IMR-90 (cell line): ENCODE measurements at regions not wholly inside any gene's neighbourhood (a gene's known extent, or its start where the extent isn't known, plus 50 kb on each side); places are given as distances from the start of the nearest gene placed in this dataset.

Source experiments
- ATAC-seq: fragments of 200-7000 bp; cut with Tn5 transposase; 2 replicates; pipeline ENCODE4 v1.9.1; 2020; ENCODE audit warnings: low read depth, mild to moderate bottlenecking, moderate library complexity
- BruUV-seq: library from RNA; stranded (reverse); fragments of 400-500 nt; replicated peaks from 2 replicates; lab custom pipeline; 2021; lab: Mats Ljungman, UMichigan
- CTCF ChIA-PET: fragments of 300-600 bp; formaldehyde crosslinking; extraction: SDS; loops from one replicate; lab custom pipeline; 2021; ENCODE audit warnings: antibody characterized with exemption; lab: Yijun Ruan, JAX
- POLR2A ChIA-PET: fragments of 300-600 bp; sonication (Branson Sonifier 250); formaldehyde crosslinking; loops from one replicate; lab custom pipeline; 2022; ENCODE audit warnings: antibody characterized with exemption; ENCODE audit not compliant: unreplicated experiment; lab: Charles Lee
- DNase-seq: peaks from one replicate; pipeline ENCODE4 v3.0.0; 2013
- H2AFZ ChIP-seq: replicated peaks from 2 replicates; pipeline ENCODE3; 2013; ENCODE audit warnings: low read length, mild to moderate bottlenecking; ENCODE audit not compliant: poor library complexity
- H2AK5ac ChIP-seq: 2 replicates; pipeline ENCODE4 v1.6.1; 2013; ENCODE audit warnings: low read depth, low read length, inconsistent platforms
- H2AK9ac ChIP-seq: replicated peaks from 2 replicates; pipeline ENCODE3; 2013; ENCODE audit warnings: mild to moderate bottlenecking, low read depth, low read length, moderate library complexity; ENCODE audit not compliant: poor library complexity
- H2BK120ac ChIP-seq: 2 replicates; pipeline ENCODE4 v1.6.1; 2013; ENCODE audit warnings: low read depth, low read length, inconsistent platforms
- H2BK15ac ChIP-seq: 3 replicates; pipeline ENCODE4 v1.6.1; 2013; ENCODE audit warnings: low read depth, low read length, inconsistent platforms
- H2BK20ac ChIP-seq: 2 replicates; pipeline ENCODE4 v1.6.1; 2013; ENCODE audit warnings: low read depth, mild to moderate bottlenecking, inconsistent platforms, low read length, moderate library complexity
- H2BK5ac ChIP-seq: 2 replicates; pipeline ENCODE4 v1.6.1; 2013; ENCODE audit warnings: mild to moderate bottlenecking, low read depth, low read length, inconsistent platforms; ENCODE audit not compliant: poor library complexity, severe bottlenecking
- H3K14ac ChIP-seq: replicated peaks from 2 replicates; pipeline ENCODE4 v1.6.1; 2013; ENCODE audit warnings: low read depth, low read length, inconsistent platforms
- H3K18ac ChIP-seq: 2 replicates; pipeline ENCODE4 v1.6.1; 2013; ENCODE audit warnings: low read depth, low read length, control low read depth
- H3K23ac ChIP-seq: 2 replicates; pipeline ENCODE4 v1.6.1; 2013; ENCODE audit warnings: low read depth, low read length, inconsistent platforms
- H3K27ac ChIP-seq: 2 replicates; pipeline ENCODE4 v1.5.1; 2013; ENCODE audit warnings: mild to moderate bottlenecking, control low read depth, low read length; ENCODE audit not compliant: insufficient read depth
- H3K27me3 ChIP-seq: 2 replicates; pipeline ENCODE4 v1.6.1; 2013; ENCODE audit warnings: low read length; ENCODE audit not compliant: control insufficient read depth, insufficient read depth
- H3K36me3 ChIP-seq: 2 replicates; pipeline ENCODE4 v1.6.1; 2013; ENCODE audit warnings: low read length, mixed read lengths; ENCODE audit not compliant: control insufficient read depth, insufficient read depth
- H3K4ac ChIP-seq: 2 replicates; pipeline ENCODE4 v1.6.1; 2013; ENCODE audit warnings: low read depth, low read length, inconsistent platforms
- H3K4me1 ChIP-seq: 2 replicates; pipeline ENCODE4 v1.6.1; 2013; ENCODE audit warnings: low read length, mixed read lengths; ENCODE audit not compliant: control insufficient read depth, insufficient read depth
- H3K4me2 ChIP-seq: 2 replicates; pipeline ENCODE4 v1.6.1; 2013; ENCODE audit warnings: low read depth, mild to moderate bottlenecking, control low read depth, low read length, moderate library complexity
- H3K4me3 ChIP-seq: 2 replicates; pipeline ENCODE4 v1.5.1; 2013; ENCODE audit warnings: low read depth, mild to moderate bottlenecking, control low read depth, low read length, moderate library complexity; ENCODE audit not compliant: insufficient read depth
- H3K56ac ChIP-seq: 2 replicates; pipeline ENCODE4 v1.6.1; 2013; ENCODE audit warnings: low read length, inconsistent platforms; ENCODE audit not compliant: insufficient read depth; ENCODE audit errors: extremely low read depth
- H3K79me1 ChIP-seq, 2 experiments: 2 replicates each; pipeline ENCODE4 v1.6.1; 2013; ENCODE audit warnings: low read length in 2 of 2, inconsistent platforms in 1 of 2, low read depth in 1 of 2
- H3K9ac ChIP-seq: 2 replicates; pipeline ENCODE4 v1.6.1; 2013; ENCODE audit warnings: low read depth, low read length, control low read depth
- H3K9me1 ChIP-seq: 2 replicates; pipeline ENCODE4 v1.6.1; 2013; ENCODE audit warnings: low read length, inconsistent platforms; ENCODE audit not compliant: insufficient read depth
- H3K9me3 ChIP-seq: 2 replicates; pipeline ENCODE4 v1.6.1; 2013; ENCODE audit warnings: low read length; ENCODE audit not compliant: control insufficient read depth, insufficient read depth
- H4K20me1 ChIP-seq: 2 replicates; pipeline ENCODE4 v1.6.1; 2013; ENCODE audit warnings: low read length, inconsistent platforms; ENCODE audit not compliant: insufficient read depth
- H4K5ac ChIP-seq: 2 replicates; pipeline ENCODE4 v1.6.1; 2013; ENCODE audit warnings: mild to moderate bottlenecking, low read depth, low read length, control low read depth
- H4K8ac ChIP-seq, 2 experiments: 2 replicates each; pipeline ENCODE4 v1.6.1; 2013; ENCODE audit warnings: low read depth in 2 of 2, low read length in 2 of 2, control low read depth in 1 of 2, inconsistent platforms in 1 of 2
- H4K91ac ChIP-seq: 2 replicates; pipeline ENCODE4 v1.6.1; 2013; ENCODE audit warnings: low read depth, low read length, inconsistent platforms; ENCODE audit not compliant: insufficient read depth
- CTCF ChIP-seq: conservative IDR thresholded peaks from 2 replicates; pipeline ENCODE4 v1.5.1; 2012; ENCODE audit warnings: mild to moderate bottlenecking, low read depth, low read length, improper control_type of control experiment
- ELK1 ChIP-seq: fragments of 150-350 bp; IDR thresholded peaks from 2 replicates; pipeline ENCODE4 v1.6.1; 2016; ENCODE audit warnings: low read depth, mild to moderate bottlenecking, low read length, moderate library complexity, borderline replicate concordance
- MAFK ChIP-seq: IDR thresholded peaks from 2 replicates; pipeline ENCODE4 v1.6.1; 2012; ENCODE audit warnings: low read depth, low read length, improper control_type of control experiment
- MAZ ChIP-seq: IDR thresholded peaks from 2 replicates; pipeline ENCODE4 v1.6.1; 2012; ENCODE audit warnings: low read depth, mild to moderate bottlenecking, low read length, improper control_type of control experiment, moderate library complexity, borderline replicate concordance
- MXI1 ChIP-seq: IDR thresholded peaks from 2 replicates; pipeline ENCODE4 v1.6.1; 2012; ENCODE audit warnings: low read depth, mild to moderate bottlenecking, low read length, moderate library complexity, borderline replicate concordance
- NFE2L2 ChIP-seq: fragments of 150-350 bp; IDR thresholded peaks from 2 replicates; pipeline ENCODE4 v1.6.1; 2016; ENCODE audit warnings: low read depth, mild to moderate bottlenecking, low read length
- RAD21 ChIP-seq: IDR thresholded peaks from 2 replicates; pipeline ENCODE4 v1.6.1; 2012; ENCODE audit warnings: low read length, improper control_type of control experiment
- RFX5 ChIP-seq: IDR thresholded peaks from 2 replicates; pipeline ENCODE4 v1.8.0; 2012; ENCODE audit warnings: low read depth, mild to moderate bottlenecking, low read length, moderate library complexity
- SMC3 ChIP-seq: fragments of 150-350 bp; IDR thresholded peaks from 2 replicates; pipeline ENCODE4 v1.6.1; 2016; ENCODE audit warnings: low read depth, mild to moderate bottlenecking, antibody characterized with exemption, low read length, moderate library complexity
- WGBS, 2 experiments: methylation state at CpG; one replicate each; pipeline versions ENCODE4 v1.1.5 to v1.1.7; 2013; ENCODE audit warnings: missing lambda C conversion rate in 2 of 2; ENCODE audit not compliant: insufficient read length in 1 of 2; ENCODE audit errors: extremely low coverage in 2 of 2; 5-methylcytosine and 5-hydroxymethylcytosine counted together
- dilution Hi-C: fragments of 300-500 bp; cut with HindIII; formaldehyde crosslinking; loops from one replicate; pipeline ENCODE4 v1.14.3; 2018; ENCODE audit warnings: low sequenced_read_pairs; ENCODE audit not compliant: unreplicated experiment
- in situ Hi-C: fragments of 300-500 bp; cut with MboI; formaldehyde crosslinking; loops from 3 replicates; pipeline ENCODE4 v1.14.3; 2019; ENCODE audit warnings: low sequenced_read_pairs, inconsistent platforms, mixed read lengths
- intact Hi-C: fragments of 100-400 bp; cut with micrococcal nuclease; formaldehyde crosslinking; loops from 2 replicates; pipeline ENCODE4 v1.10.0; 2022

DNA sequence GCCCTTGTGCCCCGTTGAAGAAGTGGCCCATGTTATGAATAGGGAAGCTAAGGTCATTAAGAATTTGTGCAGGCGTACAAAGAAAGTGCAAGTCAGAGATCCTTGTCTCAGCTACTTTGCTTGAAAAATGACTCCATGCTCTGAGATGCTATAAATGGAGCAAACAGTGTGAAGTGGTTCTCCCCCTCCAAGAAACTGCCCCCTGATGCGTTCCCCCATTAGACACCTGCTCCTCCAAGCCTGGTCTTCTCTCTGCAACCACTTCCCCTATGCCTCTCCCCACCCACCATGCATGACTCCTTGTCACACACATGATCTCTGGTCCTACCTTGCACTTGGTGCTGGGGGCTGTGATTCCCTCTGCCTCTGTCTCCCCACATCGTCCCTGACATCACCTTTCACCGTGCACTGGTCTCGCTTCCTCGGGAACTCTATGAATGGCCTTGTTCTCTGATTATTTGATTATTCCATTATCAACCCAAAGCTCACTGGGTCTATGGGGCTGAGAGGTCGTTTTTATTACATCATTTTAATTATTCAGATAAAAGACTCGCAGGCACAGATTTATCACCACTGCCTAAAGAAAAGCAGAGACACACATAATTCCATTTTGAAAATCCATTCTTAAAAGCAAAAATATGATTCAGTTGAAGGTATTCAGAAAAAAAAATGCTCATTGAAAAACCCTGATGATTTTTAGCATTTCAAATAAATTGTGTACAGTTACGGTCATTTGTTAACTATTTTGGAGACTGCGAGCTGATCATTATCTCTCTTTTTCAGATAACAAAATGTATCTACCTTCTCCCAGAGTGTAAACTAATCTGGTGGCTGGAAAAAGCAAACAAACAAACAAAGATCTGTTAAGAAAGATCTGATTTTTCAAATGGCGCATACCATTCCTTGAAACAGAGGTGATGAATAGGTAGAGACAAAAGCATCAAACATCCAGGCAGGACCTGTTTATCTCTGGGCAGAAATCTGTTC, 294.9 kb downstream of the SOX11 start:
- Histone ChIP-seq H2AK9ac (no peak overlapping the region), H3K4me3 (no peak overlapping the region), H3K23ac (no peak overlapping the region), H2AK5ac (no peak overlapping the region), H3K14ac (no peak overlapping the region), H3K9me3 (peaks cover 2% of the 10 kb centered on the region), H4K8ac (no peak overlapping the region), H4K20me1 (no peaks in the 10 kb centered on the region), H3K56ac (no peak overlapping the region), H3K4ac (no peak overlapping the region), H3K27ac (no peak overlapping the region), H3K79me1 (no peaks in the 10 kb centered on the region), H2BK120ac (no peak overlapping the region), H3K18ac (no peak overlapping the region), H2AFZ (no peak overlapping the region), H3K27me3 (no peaks in the 10 kb centered on the region), H3K36me3 (no peaks in the 10 kb centered on the region), H3K4me2 (no peak overlapping the region), H2BK20ac (no peak overlapping the region), H3K4me1 (no peaks in the 10 kb centered on the region), H4K91ac (no peak overlapping the region), H2BK15ac (no peak overlapping the region), H3K9me1 (no peaks in the 10 kb centered on the region), H4K5ac (no peak overlapping the region), H2BK5ac (no peak overlapping the region), H3K9ac (no peak overlapping the region)
- dilution Hi-C loops (no loop called here), intact Hi-C loops (no loop called here), in situ Hi-C loops (no loop called here)
- CTCF ChIA-PET, result no interaction called here
- BruUV-seq, result no TSS peak
- TF ChIP-seq RFX5 (no peak), ELK1 (no peak), MXI1 (no peak), CTCF (no peak), MAZ (no peak), RAD21 (no peak), NFE2L2 (no peak), SMC3 (no peak), MAFK (no peak)
- DNase-seq (no peak), ATAC-seq (no peak)
- POLR2A ChIA-PET, result no interaction called here
- 83% methylated on average over 1 of the region's 12 CpGs; no CpG with 5 or more reads in 1 of the 2 experiments for WGBS, 2 experiments
